LNCaP clone FGC (cell line): ENCODE measurements at regions not wholly inside any gene's neighbourhood (a gene's known extent, or its start where the extent isn't known, plus 50 kb on each side); places are given as distances from the start of the nearest gene placed in this dataset.

Experiments used
- DNase-seq: peaks from one replicate; pipeline ENCODE4 v3.0.0-alpha.2; 2011; ENCODE audit warnings: low read depth
- H3K4me3 ChIP-seq: 2 replicates; pipeline ENCODE4 v1.5.1; 2011; ENCODE audit warnings: mild to moderate bottlenecking, low read depth, low read length, control low read depth
- TF ChIP-seq, protein P1 (sequence below): IDR thresholded peaks from 2 replicates; pipeline ENCODE4 v1.5.1; 2012; ENCODE audit warnings: mild to moderate bottlenecking; ENCODE audit not compliant: control insufficient read depth, insufficient read depth; ENCODE audit errors: extremely low read depth

DNA sequence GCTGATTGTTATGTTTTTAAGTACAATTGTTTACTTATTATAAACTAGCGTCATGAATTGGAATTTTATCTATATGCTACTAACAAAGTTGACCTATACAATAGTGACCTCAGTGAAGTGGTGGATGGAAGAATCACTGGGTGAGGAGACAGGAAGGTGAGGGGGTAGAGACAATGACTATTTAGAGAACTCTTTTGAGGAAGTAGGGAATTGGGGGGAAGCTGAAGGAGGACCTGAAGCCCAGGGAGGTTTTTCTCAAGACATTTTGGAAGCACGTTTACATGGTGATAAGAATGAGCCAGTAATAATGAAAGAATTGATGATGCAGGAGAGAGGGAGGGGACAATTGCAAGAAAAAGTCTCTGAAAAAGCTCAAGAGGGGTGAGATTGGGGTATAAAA is 96.4 kb downstream of the RPS12 start:
- DNase-seq: no peak
- H3K4me3 ChIP-seq: no peak overlapping the region
- TF ChIP-seq, protein P1, sequence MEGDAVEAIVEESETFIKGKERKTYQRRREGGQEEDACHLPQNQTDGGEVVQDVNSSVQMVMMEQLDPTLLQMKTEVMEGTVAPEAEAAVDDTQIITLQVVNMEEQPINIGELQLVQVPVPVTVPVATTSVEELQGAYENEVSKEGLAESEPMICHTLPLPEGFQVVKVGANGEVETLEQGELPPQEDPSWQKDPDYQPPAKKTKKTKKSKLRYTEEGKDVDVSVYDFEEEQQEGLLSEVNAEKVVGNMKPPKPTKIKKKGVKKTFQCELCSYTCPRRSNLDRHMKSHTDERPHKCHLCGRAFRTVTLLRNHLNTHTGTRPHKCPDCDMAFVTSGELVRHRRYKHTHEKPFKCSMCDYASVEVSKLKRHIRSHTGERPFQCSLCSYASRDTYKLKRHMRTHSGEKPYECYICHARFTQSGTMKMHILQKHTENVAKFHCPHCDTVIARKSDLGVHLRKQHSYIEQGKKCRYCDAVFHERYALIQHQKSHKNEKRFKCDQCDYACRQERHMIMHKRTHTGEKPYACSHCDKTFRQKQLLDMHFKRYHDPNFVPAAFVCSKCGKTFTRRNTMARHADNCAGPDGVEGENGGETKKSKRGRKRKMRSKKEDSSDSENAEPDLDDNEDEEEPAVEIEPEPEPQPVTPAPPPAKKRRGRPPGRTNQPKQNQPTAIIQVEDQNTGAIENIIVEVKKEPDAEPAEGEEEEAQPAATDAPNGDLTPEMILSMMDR: no peak

DNA sequence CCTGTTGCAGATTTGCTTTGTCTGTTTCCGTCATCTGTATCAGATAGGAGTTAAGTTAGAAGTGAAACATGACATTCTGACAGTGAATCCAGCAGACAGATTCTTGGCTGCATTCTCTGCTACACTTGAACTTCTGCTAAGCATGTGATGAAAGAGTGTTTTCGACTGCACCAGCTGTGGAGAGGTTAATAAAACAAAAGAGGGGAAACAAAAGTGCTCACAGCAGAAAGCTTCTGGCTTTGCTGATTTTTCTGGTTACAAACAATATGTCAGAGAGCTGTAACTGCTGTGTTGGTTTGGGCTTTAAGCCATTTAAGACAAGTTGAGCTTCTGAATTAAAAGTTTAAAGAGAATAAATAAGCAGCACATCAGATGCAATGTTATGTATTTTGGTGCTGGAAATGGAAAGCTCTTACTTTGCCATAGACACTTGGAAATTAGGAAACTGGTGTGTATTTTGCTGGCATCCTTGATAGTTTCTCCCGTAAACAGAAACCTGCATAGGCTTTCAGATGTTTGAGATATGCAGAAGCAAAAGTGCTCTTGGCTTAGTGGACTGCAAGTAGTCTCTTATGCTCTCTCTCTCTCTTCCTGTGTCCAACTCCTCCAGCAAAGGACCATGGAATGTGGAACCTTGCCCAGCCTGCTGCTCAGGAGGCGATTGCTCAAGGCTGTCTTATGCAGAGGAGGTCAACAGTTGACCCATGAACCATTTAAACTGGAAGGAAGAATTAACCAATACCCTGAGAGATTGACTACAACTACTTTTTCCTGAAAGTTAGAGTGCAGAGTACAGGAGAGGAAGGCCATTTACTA is 104.9 kb downstream of the RPS12 start:
- peak; percentile 39 for DNase-seq
- TF ChIP-seq, protein P1: no peak
- H3K4me3 ChIP-seq: no peak overlapping the region

DNA sequence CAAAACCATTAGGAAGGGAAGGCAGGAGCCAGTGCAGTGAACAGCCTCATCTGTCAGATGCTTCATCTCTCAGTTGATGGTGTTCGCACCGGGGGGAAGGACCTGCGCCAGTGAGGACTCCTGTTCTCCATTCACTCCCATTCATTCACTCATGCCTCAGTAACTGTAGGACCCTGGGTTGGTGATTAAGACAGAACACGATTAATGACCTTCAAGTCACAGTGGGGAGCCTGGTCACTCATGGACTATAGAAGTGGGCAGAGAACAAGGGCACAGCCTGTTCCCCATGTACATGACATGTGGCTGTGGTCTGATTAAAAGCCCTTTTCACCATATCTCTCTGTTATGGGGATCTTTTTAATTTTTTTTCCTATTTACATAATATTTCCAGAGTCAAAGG is 113.3 kb downstream of the RPS12 start:
- H3K4me3 ChIP-seq: no peak overlapping the region
- DNase-seq: no peak
- TF ChIP-seq, protein P1: no peak

DNA sequence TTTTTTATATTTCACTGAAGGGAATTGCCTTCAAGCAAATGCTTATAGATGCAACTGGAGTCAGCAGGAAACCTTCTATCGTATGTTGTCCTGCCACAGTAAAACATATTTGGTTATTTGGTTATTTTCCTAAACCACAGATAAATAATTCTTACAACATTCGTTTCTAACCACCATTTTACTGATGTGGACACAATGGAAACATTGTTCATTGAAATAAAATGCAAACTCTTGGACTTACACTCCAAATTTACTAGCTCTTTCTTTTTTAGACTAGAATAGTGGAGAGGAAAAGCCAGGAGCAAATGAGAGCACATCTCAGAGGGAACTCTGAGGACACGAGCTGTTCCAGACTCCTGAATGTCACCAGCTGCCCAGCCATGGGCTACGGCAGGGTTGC is 114.8 kb downstream of the RPS12 start:
- no peak for DNase-seq
- H3K4me3 ChIP-seq: no peak overlapping the region
- TF ChIP-seq, protein P1: no peak

DNA sequence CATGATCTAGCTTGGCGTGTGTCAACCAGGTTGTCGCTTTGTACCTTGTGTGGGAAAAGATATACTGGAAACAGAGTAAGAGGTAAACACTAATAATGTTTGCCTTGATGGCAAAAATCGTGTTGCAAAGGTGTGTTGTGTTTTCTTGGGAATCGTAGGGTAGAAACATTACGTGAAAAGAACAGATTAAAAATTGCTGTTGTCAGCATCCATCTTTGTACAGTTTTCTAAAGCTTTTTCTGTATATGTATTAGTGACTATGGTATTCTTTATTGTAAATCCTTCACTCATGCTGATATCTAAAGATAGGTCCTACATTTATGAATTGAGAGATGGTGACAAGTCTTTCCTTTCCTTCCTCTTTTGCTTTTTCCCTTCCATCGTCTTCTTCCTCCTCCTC is 116.9 kb downstream of the RPS12 start:
- no peak overlapping the region for H3K4me3 ChIP-seq
- TF ChIP-seq, protein P1: no peak
- DNase-seq: no peak

DNA sequence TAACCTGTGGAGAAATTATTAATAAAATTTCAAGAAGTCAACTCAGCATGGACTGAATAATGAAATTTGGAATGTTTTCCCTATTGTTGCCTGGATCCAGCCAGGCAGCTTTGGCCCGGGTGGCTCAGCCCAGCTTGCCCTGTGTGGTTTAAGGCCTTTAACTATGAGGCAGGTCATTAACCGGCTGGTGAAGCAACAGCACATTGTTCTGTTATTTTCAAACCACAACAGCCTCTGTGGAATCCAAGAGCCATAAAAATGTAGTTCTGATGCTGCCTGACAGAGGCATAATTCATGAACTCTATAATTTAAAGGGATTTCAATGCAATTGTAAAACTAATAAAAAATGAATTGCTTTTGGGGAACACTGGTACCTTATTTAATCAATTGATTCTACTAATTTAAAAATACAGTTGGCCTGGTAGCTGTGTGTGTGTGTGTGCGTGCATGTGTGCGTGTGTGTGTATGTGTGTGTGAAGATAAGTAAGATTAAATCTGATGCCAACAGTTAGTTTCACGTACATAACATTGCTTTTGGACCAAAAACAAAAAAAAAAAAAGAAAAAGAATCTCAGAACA is 117.7 kb downstream of the RPS12 start:
- TF ChIP-seq, protein P1: no peak
- DNase-seq: peak; percentile 67
- no peak overlapping the region for H3K4me3 ChIP-seq
